ENCODE measurements at regions not wholly inside any gene's neighbourhood (a gene's known extent, or its start where the extent isn't known, plus 50 kb on each side); places are given as distances from the start of the nearest gene placed in this dataset.

DNA sequence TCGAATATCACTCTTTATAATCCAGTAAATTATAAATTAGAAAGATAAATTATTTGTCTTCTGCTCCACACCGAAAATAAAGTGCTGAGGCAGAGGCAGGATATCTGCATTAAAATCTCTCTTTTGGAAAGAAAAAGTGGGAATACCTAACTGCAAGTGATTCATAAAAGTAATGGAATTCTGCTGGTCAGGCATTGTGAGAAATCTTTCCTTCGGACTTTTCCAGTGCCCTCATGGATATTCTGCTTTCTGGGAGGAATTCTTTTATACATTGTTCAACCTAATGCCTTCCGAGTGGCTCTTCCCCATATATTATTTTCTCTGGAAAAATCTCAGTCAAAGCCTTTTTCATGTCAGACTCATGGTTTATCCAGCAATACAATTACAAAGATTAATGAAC is 158.3 kb upstream of the RNPC3 start:
- TF ChIP-seq EZH2 (IDR thresholded peaks at IDR 0.05) (no peak), POLR2AphosphoS5 (IDR thresholded peaks at IDR 0.05; ENCODE audit: borderline replicate concordance, low read depth, low read length) (no peak), FOXP2 (optimal IDR thresholded peaks at IDR 0.05; ENCODE audit: control extremely low read depth, extremely low read length, insufficient read depth) (no peak)
